C4-2B (cell line): ENCODE measurements at regions not wholly inside any gene's neighbourhood (a gene's known extent, or its start where the extent isn't known, plus 50 kb on each side); places are given as distances from the start of the nearest gene placed in this dataset.

Source experiments
- H3K27ac ChIP-seq: fragments of 450-650 bp; 2 replicates; pipeline ENCODE4 v1.5.1; 2017
- CTCF ChIP-seq: fragments of 450-650 bp; conservative IDR thresholded peaks from 2 replicates; pipeline ENCODE4 v1.5.1; 2017; ENCODE audit warnings: mild to moderate bottlenecking
- ZFX ChIP-seq: fragments of 450-650 bp; IDR thresholded peaks from 2 replicates; pipeline ENCODE4 v1.6.1; 2017

- TF ChIP-seq CTCF (no peak), ZFX (no peak)
- H3K27ac ChIP-seq, result no peak overlapping the region
Observed at GRCh38 chr2:196503398-196503797, 136.1 kb upstream of the CCDC150 start.

- no peak overlapping the region for H3K27ac ChIP-seq
- no peak for TF ChIP-seq ZFX
- TF ChIP-seq CTCF, result no peak
Observed at GRCh38 chr2:196504788-196505187, 134.7 kb upstream of the CCDC150 start.

- no peak overlapping the region for H3K27ac ChIP-seq
- no peak for TF ChIP-seq ZFX
- TF ChIP-seq CTCF, result no peak
Observed at GRCh38 chr2:196510246-196510645, 129.3 kb upstream of the CCDC150 start.

GRCh38 chr2:196511258-196512168, 128.0 kb upstream of the CCDC150 start:
- no peak overlapping the region for H3K27ac ChIP-seq
- no peak for TF ChIP-seq ZFX
- no peak for TF ChIP-seq CTCF

GRCh38 chr2:196513796-196514526, 125.6 kb upstream of the CCDC150 start:
- TF ChIP-seq CTCF (no peak), ZFX (no peak)

GRCh38 chr2:196514641-196515040, 124.9 kb upstream of the CCDC150 start:
- H3K27ac ChIP-seq, result no peak overlapping the region
- TF ChIP-seq ZFX (no peak), CTCF (no peak)

More at GRCh38 chr2:196513796-196514526, 125.6 kb upstream of the CCDC150 start:
- H3K27ac ChIP-seq, result no peak overlapping the region

GRCh38 chr2:196515051-196515450, 124.5 kb upstream of the CCDC150 start:
- TF ChIP-seq ZFX, result no peak
- no peak for TF ChIP-seq CTCF
- H3K27ac ChIP-seq, result no peak overlapping the region
